ENCODE measurements at regions not wholly inside any gene's neighbourhood (a gene's known extent, or its start where the extent isn't known, plus 50 kb on each side); places are given as distances from the start of the nearest gene placed in this dataset.
A peak's percentile ranks its signal among the peaks of the same experiment; 100 is the strongest.

DNA sequence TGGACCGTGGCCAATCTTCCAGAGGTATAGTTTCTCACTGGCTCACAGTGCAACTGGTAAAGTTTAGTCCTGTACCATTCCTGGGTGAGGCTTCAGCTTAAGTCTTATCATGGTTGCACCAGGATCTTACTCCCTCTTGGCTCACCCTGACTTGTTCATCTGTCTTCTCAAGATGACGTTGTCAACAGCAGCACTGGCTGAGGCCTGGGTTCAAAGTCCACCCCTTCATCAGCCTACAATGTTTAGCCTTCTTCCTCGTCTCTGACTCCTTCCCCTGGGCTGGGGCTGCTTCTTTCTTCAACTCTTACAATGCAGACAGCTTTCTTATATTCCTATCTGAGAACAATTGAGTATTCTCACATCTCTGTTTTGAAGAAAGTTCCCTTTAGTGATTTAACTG is 311.1 kb upstream of the CLINT1 start:
- 86 to 92% methylated on average over 3 of the region's 3 CpGs for WGBS, 2 experiments (ENCODE audit: insufficient coverage in 1 of 2, insufficient read length in 1 of 2)
- no peaks in the 10 kb centered on the region for H3K9me3 Mint-ChIP-seq
- H3K27me3 ChIP-seq (ENCODE audit: control insufficient read depth, insufficient read depth, low read length, poor library complexity, severe bottlenecking) = no peaks in the 10 kb centered on the region
- H3K27ac Mint-ChIP-seq = no peak overlapping the region
- TF ChIP-seq CTCF (conservative IDR thresholded peaks at IDR 0.05) = no peak
- H3K4me3 ChIP-seq (ENCODE audit: low read length) = no peak overlapping the region
- H3K27ac ChIP-seq (ENCODE audit: low read depth, low read length) = no peak overlapping the region
- DNase-seq = no peak
- no peaks in the 10 kb centered on the region for H3K9me3 ChIP-seq (ENCODE audit: control insufficient read depth, low read length)
- H3K36me3 Mint-ChIP-seq (ENCODE audit: low read depth) = no peaks in the 10 kb centered on the region
- H3K36me3 ChIP-seq (ENCODE audit: control insufficient read depth, insufficient read depth, low read length) = no peaks in the 10 kb centered on the region
- peaks cover 36% of the 10 kb centered on the region for H3K4me1 Mint-ChIP-seq
- H3K4me1 ChIP-seq (ENCODE audit: control insufficient read depth, insufficient read depth, low read length) = no peaks in the 10 kb centered on the region
- H3K27me3 Mint-ChIP-seq (ENCODE audit: insufficient read depth) = no peaks in the 10 kb centered on the region
- H3K4me3 Mint-ChIP-seq = no peak overlapping the region
- H3K9ac ChIP-seq (ENCODE audit: extremely low read depth, low read length, poor library complexity, severe bottlenecking) = no peak overlapping the region

DNA sequence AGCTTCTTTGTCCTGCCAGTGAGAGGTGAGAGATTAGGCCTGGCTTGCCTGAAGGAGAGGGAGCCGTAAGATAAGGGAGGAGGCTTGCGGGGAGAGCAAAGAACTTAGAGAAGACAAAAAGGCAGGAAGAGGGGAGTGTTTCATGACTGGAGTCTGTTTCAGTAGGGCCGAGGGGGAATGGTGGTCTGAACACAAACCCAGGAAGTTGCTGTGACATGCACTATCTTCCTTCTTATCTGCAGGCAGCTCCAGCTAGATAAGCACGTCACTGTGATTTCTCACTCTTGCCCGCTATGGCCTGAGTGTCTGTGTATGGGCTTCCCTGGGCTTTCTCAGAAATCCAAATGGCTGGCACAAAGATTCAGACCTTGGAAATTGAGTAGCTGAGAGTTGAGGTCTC is 307.5 kb upstream of the CLINT1 start:
- peak overlapping the region; percentile 87 for H3K27ac Mint-ChIP-seq
- H3K36me3 Mint-ChIP-seq (ENCODE audit: low read depth) = no peaks in the 10 kb centered on the region
- TF ChIP-seq CTCF (conservative IDR thresholded peaks at IDR 0.05) = no peak
- H3K9me3 Mint-ChIP-seq = no peaks in the 10 kb centered on the region
- Histone ChIP-seq H3K36me3 (ENCODE audit: control insufficient read depth, insufficient read depth, low read length) (no peaks in the 10 kb centered on the region), H3K27me3 (ENCODE audit: control insufficient read depth, insufficient read depth, low read length, poor library complexity, severe bottlenecking) (no peaks in the 10 kb centered on the region), H3K9ac (ENCODE audit: extremely low read depth, low read length, poor library complexity, severe bottlenecking) (no peak overlapping the region), H3K4me1 (ENCODE audit: control insufficient read depth, insufficient read depth, low read length) (peaks cover 9% of the 10 kb centered on the region), H3K27ac (ENCODE audit: low read depth, low read length) (no peak overlapping the region), H3K4me3 (ENCODE audit: low read length) (no peak overlapping the region), H3K9me3 (ENCODE audit: control insufficient read depth, low read length) (no peaks in the 10 kb centered on the region)
- H3K27me3 Mint-ChIP-seq (ENCODE audit: insufficient read depth) = no peaks in the 10 kb centered on the region
- H3K4me1 Mint-ChIP-seq = peaks cover 60% of the 10 kb centered on the region
- 25 to 62% methylated on average over 4 to 5 of the region's 5 CpGs for WGBS, 2 experiments (ENCODE audit: insufficient coverage in 1 of 2, insufficient read length in 1 of 2)
- peak; percentile 70 for DNase-seq
- H3K4me3 Mint-ChIP-seq = no peak overlapping the region

DNA sequence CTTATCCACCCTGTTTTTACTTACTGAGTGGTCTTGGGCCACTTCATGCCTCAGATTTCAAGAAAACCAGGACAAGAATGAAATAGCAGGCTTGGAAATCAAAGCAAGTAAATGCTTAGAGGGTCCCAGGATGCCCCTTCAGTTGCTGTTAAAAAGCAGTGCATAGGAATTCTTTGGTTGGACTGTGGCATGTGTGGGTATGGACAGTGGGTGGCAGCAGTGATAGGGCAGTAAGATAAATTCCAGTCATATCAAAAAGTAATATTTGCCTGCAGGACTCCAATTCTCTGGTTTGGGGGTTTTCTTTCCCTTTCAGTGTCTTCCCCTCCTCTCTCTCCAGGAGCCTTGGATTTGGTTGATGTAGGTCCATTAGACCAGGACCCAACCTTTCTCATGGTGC is 306.7 kb upstream of the CLINT1 start:
- no peaks in the 10 kb centered on the region for H3K27me3 ChIP-seq (ENCODE audit: control insufficient read depth, insufficient read depth, low read length, poor library complexity, severe bottlenecking)
- Mint-ChIP-seq H3K4me1 (peaks cover 60% of the 10 kb centered on the region), H3K27ac (peak overlapping the region; percentile 87), H3K4me3 (no peak overlapping the region), H3K27me3 (ENCODE audit: insufficient read depth) (no peaks in the 10 kb centered on the region), H3K9me3 (no peaks in the 10 kb centered on the region), H3K36me3 (ENCODE audit: low read depth) (no peaks in the 10 kb centered on the region)
- H3K9ac ChIP-seq (ENCODE audit: extremely low read depth, low read length, poor library complexity, severe bottlenecking) = no peak overlapping the region
- no peak overlapping the region for H3K4me3 ChIP-seq (ENCODE audit: low read length)
- H3K27ac ChIP-seq (ENCODE audit: low read depth, low read length) = no peak overlapping the region
- H3K4me1 ChIP-seq (ENCODE audit: control insufficient read depth, insufficient read depth, low read length) = peaks cover 12% of the 10 kb centered on the region
- DNase-seq = no peak
- TF ChIP-seq CTCF (conservative IDR thresholded peaks at IDR 0.05) = peak; percentile 18
- no peaks in the 10 kb centered on the region for H3K36me3 ChIP-seq (ENCODE audit: control insufficient read depth, insufficient read depth, low read length)
- no peaks in the 10 kb centered on the region for H3K9me3 ChIP-seq (ENCODE audit: control insufficient read depth, low read length)

All from endodermal cell (in vitro differentiated cells).